ENCODE measurements at regions not wholly inside any gene's neighbourhood (a gene's known extent, or its start where the extent isn't known, plus 50 kb on each side); places are given as distances from the start of the nearest gene placed in this dataset.

GRCh38 chr12:83476695-83477690 lies 790.3 kb downstream of the TMTC2 start:
- TF ChIP-seq FOXP2 (optimal IDR thresholded peaks at IDR 0.05; ENCODE audit: control extremely low read depth, extremely low read length, insufficient read depth), result no peak
- no peak for TF ChIP-seq EZH2 (IDR thresholded peaks at IDR 0.05)
